ENCODE measurements at regions not wholly inside any gene's neighbourhood (a gene's known extent, or its start where the extent isn't known, plus 50 kb on each side); places are given as distances from the start of the nearest gene placed in this dataset.

GRCh38 chr7:15743926-15744480, 57.5 kb upstream of the MEOX2 start:
- H3K36me3 ChIP-seq = no peaks in the 10 kb centered on the region
- WGBS, 2 donors = 65 to 91% methylated on average over 2 to 3 of the region's 3 CpGs
- intact Hi-C loops (cut with DNase I) = no loop called here

GRCh38 chr7:15737601-15738000, 51.1 kb upstream of the MEOX2 start:
- Histone ChIP-seq H3K27ac (no peak overlapping the region), H3K4me1 (no peaks in the 10 kb centered on the region), H3K4me3 (replicated peaks in 1 of 3) (no peak overlapping the region), H3K36me3 (no peaks in the 10 kb centered on the region), H3K27me3 (no peaks in the 10 kb centered on the region), H3K9me3 (no peaks in the 10 kb centered on the region)
- TF ChIP-seq CTCF (IDR thresholded peaks at IDR 0.05) (no peak), POLR2A (IDR thresholded peaks at IDR 0.05) (no peak)
- intact Hi-C loops (cut with DNase I) = no loop called here
- DNase-seq = no peak
- 64 to 74% methylated on average over 2 of the region's 2 CpGs for WGBS, 2 donors

More at GRCh38 chr7:15743926-15744480, 57.5 kb upstream of the MEOX2 start:
- no peak for TF ChIP-seq POLR2A (IDR thresholded peaks at IDR 0.05)
- TF ChIP-seq CTCF (IDR thresholded peaks at IDR 0.05) = no peak
- Histone ChIP-seq H3K9me3 (no peaks in the 10 kb centered on the region), H3K4me3 (replicated peaks in 1 of 3) (no peak overlapping the region), H3K27me3 (no peaks in the 10 kb centered on the region), H3K4me1 (no peaks in the 10 kb centered on the region), H3K27ac (no peak overlapping the region)
- DNase-seq = no peak

Measured in thyroid gland (tissue), 4 donors.